HG03139 (cell line): ENCODE measurements at regions not wholly inside any gene's neighbourhood (a gene's known extent, or its start where the extent isn't known, plus 50 kb on each side); places are given as distances from the start of the nearest gene placed in this dataset.
"Not testable (repeated sequence)": the region's sequence is repeated elsewhere in the genome, so short reads cannot be mapped to it uniquely, and the experiment has no call there.

Source experiments
- ATAC-seq: cut with Tn5 transposase; IDR thresholded peaks from one replicate; pipeline ENCODE4 v1.9.1; 2021; ENCODE audit not compliant: unreplicated experiment

DNA sequence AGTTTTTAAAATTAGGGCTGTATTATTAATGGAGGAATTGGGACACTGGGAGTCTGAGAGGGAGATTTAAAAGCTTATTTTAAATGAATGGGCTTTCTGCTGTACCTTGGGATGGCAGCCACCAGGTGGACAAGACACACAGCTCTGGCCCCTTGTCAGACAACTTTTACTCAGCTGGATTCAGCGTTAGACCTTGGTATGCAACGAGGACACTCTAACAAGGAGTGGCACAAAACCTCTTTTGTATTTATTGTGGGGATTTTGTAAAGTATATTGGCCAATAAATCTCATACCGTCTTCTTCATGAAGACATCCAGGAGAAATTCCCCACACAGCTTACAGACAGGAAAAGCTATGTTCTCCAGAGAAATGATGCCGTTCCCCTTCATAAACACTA lies 105.7 kb downstream of the LCA5 start:
- no peak for ATAC-seq

DNA sequence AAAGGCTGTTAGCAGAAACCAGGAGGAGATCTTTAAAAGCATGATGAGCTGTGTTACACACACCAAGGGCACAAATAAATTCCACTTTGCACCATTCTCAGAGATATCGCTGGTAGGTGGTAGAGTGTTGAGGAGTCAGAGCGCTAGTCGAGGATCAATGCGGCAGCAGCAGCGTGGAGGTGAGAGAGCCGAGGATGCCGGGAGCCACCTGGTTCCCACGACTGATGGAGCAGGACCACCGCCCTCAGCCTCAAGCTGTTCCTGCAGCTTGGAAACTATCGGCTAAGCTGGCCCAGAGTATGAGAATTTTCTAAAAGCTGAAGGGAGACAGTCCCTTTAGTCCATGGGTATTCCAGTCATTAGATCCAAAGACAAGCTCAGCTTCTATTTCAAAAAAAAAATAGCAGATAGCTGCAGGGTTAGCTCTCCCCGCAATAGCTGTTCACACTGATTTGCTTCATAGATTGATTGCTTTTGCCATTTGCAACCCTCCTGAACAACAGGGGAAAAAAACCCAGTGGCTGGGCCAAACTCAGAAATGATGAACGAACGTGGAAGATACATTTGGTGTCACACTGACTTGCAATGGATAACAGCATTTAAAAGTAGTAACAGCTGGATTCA lies 106.2 kb downstream of the LCA5 start:
- no peak for ATAC-seq

DNA sequence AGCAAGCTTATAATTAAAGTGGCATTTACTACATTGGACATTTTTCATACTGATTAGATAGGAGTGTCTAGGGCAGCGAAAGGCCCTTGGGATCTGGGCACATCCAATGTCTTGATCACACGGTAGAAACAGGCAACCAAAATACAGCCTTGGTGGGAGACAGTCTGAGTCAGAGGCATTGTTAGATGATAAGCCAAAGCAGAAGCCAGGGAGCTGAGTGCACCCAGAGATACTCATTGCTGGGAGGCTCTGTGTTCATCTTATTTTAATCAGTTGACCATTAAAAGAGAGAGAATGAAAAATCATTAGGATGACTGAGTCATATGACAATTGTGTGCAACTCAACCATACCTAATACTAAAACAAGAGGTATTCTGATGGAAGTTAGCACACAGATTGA lies 109.5 kb downstream of the LCA5 start:
- ATAC-seq: no peak

DNA sequence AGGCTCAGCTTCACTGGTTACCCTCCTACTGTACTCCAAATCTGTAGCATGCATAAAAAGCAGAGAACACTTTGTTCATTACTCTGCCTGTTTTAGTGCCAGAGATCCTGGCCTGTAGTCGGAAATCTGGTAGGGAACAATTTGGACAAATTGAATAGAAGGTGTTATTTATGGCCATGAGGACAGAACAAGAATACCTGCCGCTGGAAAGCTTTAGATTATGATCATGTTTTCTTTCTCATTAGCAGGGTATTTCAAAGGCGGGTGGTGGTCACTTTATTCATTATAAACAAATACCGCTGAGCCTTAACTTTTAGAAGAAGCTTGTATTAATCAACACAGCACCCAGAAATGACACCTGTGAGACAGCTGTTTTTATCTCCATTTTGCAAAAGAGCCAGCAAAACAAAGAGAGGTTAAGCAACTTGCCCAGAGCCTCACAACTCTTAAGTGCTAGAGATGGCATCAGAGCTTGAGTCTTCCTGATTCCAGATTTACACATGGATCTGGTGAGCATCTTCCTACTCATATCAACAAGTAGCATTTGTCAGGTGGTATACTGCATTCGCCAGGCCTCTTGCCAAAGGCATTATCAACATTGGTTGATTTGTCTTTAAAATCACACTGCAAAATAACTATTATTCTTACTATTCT lies 110.5 kb downstream of the LCA5 start:
- ATAC-seq: no peak

- ATAC-seq: no peak
Observed at GRCh38 chr6:79425589-79426311, 111.5 kb downstream of the LCA5 start.

DNA sequence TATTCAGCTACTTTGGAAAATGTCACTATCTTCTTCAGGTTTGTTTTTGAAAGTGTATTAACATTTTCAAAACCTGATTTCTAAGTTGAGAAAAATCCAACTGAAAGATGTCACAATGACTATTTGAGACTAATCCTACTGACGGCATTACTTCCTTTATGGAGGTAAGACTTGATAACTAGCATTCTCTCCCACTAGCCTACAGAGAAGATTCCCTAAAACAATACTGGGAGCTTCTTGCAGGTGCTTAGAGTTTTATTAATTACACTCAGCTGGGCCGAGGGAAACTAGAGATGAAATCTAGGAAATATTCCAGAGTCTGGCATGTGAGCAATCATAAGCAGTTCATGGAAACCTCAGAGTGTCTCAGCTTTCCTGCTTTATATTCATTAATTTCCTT lies 114.0 kb downstream of the LCA5 start:
- ATAC-seq: no peak

- ATAC-seq: no peak
Observed at GRCh38 chr6:79422666-79423065, 114.6 kb downstream of the LCA5 start.

DNA sequence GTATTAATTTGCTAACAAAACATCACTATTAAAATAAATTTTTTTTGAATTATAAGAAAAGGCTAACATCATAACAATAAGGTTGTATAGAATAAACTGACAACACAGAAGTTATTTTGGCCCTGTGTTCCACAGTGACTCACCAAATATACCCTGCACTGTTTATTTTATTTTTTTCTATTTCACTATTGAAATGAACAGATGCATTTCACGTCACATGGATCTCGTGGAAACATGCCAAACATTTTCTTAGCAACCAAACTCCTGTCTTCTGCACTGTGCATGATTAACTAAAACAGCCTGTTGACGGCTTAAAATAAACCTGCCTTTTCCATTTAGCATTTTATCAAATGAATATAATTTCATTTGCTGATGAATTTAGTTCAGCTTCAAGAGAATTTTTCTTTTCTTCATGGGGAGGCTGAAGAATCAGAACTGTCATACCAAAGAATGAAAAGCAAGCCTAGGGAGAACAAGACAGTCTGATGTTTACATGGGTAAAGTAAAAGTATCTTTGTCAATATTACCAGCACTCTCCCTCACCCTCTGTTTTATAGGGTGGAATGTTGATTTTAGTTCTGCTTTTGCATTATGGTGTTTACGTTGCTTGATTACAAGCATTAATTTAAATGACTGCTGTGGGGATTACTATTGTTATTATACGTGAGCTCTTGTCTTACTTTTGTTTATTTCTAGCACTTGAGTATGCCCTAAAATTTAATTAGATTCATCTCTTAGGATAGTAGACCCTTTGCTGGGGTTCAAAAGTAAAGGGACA lies 115.3 kb downstream of the LCA5 start:
- ATAC-seq: no peak

GRCh38 chr6:79421001-79421411 lies 116.2 kb downstream of the LCA5 start:
- ATAC-seq: no peak

GRCh38 chr6:79420054-79420453 lies 117.2 kb downstream of the LCA5 start:
- ATAC-seq: no peak

- no peak for ATAC-seq
Observed at GRCh38 chr6:79416931-79417330, 120.3 kb downstream of the LCA5 start.

DNA sequence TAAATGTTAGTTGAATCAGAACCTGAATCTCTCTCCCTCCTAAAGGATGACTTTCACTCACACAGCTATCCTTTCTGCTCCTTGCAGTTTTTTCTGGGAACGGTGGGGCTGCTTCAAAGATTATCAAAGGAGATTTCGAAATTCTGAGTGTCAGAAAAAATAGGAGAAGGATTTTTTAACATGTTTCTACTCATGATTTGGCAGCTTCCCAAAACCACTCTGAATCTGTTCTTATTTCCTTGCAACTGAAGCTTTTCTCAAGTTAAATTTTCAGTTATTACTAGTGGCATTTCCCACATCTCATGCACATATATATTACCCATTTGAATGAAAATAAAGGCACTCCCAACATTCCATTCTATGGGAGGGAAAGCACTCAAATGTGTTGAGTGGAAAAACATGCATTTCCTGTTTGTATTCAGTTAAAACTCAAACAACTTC lies 123.6 kb downstream of the LCA5 start:
- ATAC-seq: no peak

GRCh38 chr6:79410806-79411205 lies 126.4 kb downstream of the LCA5 start:
- ATAC-seq: no peak

DNA sequence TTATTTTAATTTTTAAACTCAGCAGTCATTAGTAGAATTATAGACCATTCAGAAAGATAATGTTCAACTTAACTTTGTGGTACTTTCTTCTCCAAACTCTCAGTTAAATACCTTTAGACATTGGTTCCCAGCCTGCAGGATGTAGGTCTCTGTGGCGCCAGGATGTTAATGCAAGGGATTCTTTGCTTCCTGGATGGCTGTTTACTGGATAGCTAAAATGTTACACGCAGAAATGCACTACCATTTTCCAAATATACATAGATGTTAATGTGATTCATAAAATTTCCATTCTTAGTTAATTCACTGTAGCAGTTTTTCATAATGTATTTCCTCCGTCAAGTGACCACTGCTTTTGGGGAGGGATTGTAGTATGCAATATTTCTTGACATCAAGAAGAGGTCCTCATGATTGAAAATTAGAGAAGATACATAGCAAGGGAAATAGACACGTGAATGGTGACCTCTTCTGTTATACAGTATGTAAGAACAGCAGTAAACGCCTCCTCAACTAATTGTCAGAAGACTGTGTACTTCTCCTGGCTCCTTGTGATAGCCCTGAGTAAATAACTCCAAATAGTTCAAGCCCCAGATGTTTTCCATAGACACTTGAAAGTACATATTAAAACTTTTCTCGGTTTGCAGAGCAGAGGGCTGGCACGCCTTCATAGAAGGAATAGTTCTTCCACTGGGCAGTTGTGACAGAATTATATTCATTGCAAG lies 128.8 kb downstream of the LCA5 start:
- ATAC-seq: no peak

GRCh38 chr6:79404677-79405076 lies 132.6 kb downstream of the LCA5 start:
- ATAC-seq: no peak

GRCh38 chr6:79404261-79404660 lies 133.0 kb downstream of the LCA5 start:
- no peak for ATAC-seq

GRCh38 chr6:79403563-79403962 lies 133.7 kb downstream of the LCA5 start:
- no peak for ATAC-seq

GRCh38 chr6:79403086-79403485 lies 134.1 kb downstream of the LCA5 start:
- no peak for ATAC-seq

DNA sequence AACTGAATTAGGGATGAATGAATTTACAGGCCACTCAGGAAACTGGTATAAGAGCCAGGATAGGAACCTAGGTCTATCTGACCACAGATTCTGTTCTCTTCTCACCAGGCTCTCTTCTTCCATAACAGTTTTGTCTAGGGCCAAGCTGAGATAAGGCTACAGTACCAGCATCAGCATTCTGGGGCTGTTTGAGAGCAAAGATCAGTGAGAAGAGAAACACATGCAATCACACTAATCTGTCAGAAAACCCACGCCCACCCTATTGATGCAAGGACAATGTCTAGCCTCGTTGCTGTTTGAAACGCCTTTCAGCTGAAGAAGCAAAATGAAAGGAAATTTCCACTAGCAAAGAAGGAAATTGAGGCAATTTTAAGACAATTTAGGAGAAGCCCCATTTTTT lies 137.7 kb downstream of the LCA5 start:
- ATAC-seq: no peak

GRCh38 chr6:79398617-79399016 lies 138.6 kb downstream of the LCA5 start:
- ATAC-seq: not testable (repeated sequence)

DNA sequence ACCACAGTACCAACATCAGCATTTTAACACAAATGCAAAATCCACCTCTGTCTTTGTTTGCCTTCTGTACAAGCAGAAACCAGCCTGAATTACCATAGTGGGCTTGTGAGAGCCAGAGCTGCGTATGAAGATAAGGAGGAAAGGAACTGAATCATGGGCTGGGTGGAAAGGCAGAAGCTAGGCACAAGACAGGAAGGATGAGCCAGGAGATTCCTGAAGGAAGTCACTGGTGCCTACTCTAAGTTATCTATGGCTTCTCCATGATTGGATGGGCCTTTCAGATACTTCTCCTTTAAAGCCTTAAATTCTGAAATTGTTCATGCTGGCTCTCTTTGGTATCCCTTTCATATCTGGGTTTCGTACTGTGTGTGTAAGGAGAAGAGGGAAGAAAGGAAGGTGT lies 140.6 kb downstream of the LCA5 start:
- no peak for ATAC-seq
